ENCODE measurements at regions not wholly inside any gene's neighbourhood (a gene's known extent, or its start where the extent isn't known, plus 50 kb on each side); places are given as distances from the start of the nearest gene placed in this dataset.

DNA sequence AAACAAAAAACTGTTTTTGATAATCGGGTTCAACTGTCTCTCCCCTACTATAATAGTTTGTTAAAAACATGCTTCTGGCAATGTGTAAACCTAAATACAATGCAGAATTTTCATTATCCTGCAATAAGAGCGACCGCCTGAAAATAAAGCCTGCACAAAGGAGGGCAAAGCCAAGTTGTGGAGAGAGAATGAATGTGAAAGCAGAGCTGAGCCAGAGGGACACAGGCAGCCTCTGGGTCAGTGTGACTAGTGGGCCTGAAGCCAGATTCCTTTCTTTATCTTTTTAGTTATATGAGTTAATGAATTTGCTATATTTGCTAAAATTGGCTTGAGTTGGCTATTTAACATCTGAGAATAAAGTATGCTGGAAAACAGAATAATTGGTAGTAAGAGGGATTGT is 615.2 kb downstream of the PLA2G4A start:
- no peak for DNase-seq (ENCODE audit: low read depth)

DNA sequence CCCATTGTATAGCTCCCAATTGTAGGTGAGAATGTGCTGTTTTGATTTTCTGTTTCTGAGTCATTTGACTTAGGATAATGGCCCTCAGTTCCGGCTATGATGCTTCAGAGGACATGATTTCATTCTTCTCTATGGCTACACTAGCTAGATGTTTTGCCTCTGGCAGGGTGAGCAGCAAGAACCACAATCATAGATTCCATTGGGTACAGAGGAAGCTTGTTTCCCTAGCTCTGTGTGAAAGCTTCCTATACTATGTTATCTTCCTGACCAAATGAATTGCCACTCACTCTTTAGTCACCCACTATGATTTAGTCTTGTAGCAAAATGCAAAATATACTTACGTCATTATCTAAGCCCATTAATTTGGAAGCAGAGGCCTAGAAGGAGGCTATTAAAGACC is 616.3 kb downstream of the PLA2G4A start:
- no peak for DNase-seq (ENCODE audit: low read depth)

DNA sequence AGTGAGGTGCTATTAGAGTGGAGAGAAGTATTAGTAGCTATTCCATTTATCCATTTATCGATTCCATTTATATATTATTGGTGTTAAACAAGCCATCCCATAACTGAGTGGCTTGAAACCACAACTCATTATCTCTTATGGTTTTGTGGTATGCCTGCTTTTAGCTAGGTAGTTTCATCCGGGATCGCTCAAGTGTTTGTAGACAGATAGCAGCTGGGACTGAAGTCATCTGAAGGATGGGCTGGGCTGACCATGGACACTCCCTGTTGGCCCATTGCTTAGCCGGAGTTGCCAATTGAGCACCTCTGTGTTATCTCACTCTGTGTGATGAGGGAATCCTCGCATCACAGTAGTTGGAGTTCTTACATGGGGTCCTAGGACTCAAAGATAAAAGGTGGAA is 622.5 kb downstream of the PLA2G4A start:
- no peak for DNase-seq (ENCODE audit: low read depth)

DNA sequence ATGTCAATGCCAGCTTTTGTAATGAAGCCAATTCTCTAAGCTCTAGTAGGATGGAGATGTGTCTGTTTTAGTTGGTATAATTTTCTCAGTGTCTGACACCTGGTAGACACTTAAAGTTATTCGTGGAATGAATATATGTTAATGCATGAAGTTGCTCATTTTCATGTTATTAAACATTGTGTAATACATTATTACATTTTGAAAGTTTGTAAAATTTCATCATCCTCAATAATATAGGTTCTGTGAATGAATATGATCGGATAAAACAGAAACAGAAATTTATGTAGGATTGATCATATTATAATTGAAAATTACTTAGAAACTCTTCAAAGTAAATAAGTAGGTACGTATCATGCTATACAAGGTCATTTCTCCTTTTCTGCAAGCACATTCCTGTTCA is 625.3 kb downstream of the PLA2G4A start:
- DNase-seq (ENCODE audit: low read depth), result no peak

DNA sequence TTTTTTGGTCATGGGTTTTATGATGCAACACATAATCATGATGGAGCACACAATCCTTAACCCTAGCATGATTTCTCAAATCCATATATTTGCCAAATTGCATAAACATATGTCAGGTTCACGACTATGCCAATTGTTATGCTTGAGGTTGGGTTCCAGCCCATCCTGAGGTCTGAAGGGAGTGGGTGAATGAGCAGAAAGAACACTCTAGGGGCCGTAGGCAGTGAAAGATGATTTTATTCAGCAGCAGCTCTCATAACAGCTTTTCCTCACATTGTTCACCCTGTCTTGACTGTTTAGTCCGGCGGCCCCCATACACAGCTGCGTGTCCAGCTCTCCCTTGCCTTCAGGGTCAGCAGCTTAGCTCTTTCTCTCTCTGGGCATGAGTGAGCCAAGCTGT is 627.7 kb downstream of the PLA2G4A start:
- DNase-seq (ENCODE audit: low read depth), result no peak

DNA sequence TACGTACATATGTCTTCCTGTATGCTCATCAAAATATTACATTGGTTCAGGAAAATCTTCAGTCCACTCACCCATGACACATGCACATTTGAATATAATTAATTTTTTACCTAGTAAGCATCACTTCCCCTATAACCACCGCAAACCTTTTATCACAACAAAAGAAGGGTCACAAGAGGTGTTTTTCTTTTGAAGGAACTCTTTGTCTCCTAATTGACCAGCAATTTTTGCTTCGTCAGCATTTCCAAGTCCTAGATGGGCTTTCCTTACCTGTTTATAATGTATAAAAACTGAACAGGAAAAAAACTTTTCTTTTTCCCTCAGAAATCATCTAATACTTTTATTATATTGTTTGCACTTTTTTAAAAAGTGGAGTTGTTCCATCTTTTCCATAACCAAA is 631.3 kb downstream of the PLA2G4A start:
- DNase-seq (ENCODE audit: low read depth), result no peak

DNA sequence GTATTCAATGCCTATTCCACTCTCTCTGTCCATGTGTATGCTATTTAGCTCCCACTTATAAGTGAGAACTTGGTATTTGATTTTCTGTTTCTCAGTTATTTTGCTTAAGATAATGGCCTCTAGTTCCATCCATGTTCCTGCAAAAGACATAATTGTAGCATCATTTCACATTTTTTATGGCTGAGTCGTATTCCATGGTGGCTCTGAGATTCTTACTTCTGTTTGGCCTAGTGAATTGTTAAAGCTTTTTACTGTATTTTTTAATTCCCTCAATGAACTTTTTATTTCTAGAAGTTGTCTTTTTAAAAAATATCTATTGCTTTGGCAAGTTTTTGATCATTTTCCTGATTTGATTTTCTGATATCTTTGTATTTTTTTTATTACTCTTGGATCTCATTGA is 635.6 kb downstream of the PLA2G4A start:
- DNase-seq (ENCODE audit: low read depth), result no peak

DNA sequence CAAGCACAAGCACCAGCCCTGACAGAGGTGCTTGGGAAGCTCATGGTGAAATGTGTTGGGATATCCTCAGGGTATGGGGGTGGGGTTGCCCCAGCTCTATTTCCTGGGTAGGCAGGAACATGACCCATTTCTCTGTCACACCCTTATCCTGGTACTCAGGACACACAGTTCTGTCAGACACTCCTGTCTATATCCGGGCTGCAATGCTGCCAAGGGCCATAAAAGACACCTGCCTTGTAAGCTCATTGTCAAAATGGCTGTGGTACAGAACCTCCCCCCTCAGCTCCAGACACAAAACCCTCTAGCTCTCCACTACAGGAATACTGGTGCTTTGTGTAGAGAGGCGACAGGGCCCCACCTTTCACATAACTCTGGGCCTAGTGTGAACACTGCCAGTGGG is 636.7 kb downstream of the PLA2G4A start:
- DNase-seq (ENCODE audit: low read depth), result no peak

DNA sequence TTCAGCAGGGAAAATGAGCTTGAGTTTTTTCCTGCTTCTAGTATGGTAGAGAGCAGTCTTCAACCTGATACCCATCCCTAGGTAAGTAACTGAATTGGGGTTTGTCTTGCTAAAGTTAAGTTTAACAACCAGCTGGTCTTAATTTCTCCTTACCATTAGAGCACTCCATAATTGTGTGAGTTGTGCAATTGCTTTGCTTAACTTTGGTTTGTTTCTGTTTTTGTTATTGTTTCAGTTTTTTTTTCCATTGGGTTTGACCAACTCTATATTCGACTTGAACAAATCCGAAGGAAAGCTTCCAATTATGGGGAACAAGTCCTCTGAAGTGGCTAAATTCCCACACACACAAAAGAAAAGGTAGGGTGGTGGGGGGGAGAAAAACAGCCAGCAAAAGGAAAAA is 641.1 kb downstream of the PLA2G4A start:
- DNase-seq (ENCODE audit: low read depth), result no peak

DNA sequence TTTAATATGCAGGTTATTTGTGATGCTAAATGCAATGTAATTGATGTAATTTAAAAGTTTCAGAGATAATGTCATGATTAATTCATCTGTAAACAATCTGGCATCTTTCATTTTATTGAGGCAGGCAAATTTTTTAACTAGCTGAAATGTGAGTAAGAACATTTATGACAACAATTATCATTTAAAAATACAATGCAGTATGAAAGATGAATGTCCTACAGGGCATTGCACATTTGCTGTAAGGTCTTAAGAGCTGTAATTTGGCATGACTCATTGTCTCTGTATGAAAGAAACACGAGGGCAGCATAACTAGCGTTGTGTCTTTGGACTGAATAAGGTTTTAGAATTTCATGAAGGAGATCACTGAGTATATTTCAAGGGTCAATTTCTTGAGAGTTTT is 642.8 kb downstream of the PLA2G4A start:
- peak; percentile 30 for DNase-seq (ENCODE audit: low read depth)

DNA sequence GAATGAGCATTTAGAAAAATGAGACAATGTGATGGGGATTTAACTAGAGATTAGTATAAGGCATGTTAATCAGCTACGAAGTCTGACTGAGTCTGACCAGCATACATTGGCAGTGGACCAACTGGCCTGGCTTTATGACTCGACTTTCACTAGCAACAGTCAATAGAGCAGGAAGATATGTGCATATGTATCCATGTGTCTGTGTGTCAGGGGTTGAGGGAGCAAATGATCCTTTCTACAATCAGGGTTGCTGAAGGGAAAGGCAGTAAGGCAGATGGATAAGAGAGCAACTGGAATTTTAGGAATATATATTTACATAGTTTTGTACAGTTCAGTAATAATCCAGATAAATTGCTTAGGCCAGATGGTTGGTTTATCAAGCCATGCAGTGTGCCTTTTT is 645.6 kb downstream of the PLA2G4A start:
- DNase-seq (ENCODE audit: low read depth), result peak; percentile 63

DNA sequence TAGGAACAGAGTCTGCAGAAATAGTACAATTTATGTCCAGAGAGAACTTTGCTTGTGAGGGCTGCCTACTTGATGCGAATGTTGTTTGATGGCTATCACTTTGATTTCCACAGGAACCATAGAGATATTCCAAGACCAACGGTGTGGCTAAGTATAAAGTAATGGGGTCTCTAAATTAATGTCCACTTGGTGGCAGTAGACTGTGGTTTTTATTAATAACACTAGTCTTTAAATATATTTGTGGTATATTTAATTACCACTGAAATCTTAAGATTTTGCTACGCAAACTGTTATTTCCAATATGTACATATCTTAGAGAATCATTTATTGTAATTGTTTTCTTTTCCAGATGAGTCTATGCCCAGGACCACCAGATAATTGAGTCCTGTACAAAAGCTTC is 647.9 kb downstream of the PLA2G4A start:
- peak; percentile 24 for DNase-seq (ENCODE audit: low read depth)

DNA sequence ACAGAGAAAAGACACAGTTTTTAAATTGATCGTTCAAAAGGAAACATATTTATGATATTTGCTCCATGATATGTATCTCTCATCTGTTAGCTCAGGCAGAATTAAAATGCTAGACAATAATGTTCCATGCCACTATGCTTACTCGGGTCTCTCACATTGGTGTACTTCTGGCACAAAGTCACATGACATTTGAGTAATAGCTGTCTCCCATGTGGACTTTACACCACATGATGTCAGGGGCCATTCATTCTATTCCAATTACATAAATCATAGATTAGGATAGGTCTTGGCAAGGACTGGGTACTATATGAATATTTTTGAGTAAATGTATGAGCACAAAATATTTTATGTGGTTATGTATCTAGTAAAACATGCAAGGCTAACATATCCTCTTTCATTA is 648.4 kb downstream of the PLA2G4A start:
- peak; percentile 22 for DNase-seq (ENCODE audit: low read depth)

DNA sequence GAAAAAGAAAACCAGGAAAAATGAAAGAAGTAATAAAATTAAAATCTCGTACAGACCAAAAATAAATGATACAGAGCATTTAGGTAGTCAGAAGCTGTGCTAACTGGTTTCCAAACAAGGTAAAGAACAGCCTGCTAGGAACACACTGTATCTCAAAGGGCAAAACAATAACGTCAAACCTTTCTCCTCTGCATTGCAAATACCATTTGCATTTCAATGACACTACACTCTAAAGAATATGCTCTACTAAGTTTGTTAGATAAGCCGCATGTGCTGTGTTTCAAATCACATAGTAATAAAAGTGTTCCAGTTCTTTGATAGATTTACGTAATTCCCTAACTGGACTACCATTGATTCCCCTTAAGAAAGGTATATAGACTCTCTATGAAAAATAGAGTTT is 648.8 kb downstream of the PLA2G4A start:
- no peak for DNase-seq (ENCODE audit: low read depth)

DNA sequence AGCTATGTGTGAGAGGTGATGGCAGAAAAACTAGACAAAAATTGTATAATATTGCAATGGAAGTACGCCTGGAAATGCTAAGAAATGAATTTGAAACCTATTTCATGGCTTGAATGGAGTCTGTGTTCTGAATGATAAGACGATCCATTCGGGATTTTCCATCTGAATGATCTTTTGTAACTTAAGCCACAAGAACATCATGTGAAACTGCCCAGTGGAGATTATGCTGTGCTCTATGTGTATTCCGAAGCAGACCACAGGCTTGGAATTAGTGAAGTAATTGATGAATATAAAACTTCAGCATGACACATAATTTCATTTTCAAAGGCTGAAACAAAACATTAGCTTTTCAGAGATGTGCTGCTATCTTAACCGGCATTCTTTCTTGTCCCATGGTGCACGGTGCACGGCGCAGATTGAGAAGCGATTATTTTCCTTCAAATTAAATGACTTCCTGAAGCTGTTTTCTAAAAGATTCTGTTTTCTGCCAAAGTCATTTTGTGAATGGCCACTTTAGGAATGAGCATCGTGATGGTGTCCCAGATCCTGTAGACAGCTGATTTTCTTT is 652.9 kb downstream of the PLA2G4A start:
- no peak for DNase-seq (ENCODE audit: low read depth)

DNA sequence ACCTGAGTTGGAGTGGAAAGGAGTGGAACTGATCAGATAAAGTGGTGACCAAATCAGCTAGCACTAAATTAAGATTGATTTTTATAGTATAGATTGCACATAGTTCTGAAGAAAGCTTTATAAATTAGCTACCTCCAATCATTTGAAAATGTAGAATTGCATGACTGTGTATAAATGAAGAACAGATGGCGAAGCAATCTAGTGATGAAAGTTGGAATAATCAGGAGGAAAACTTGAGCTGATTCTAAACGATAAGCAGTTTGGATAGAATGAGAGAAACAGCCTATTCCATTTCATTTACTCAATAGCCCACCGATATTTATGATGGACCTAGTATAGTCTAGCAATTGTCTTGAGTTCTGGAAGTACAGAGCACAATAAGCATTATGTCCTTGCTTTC is 661.5 kb downstream of the PLA2G4A start:
- no peak for DNase-seq (ENCODE audit: low read depth)

DNA sequence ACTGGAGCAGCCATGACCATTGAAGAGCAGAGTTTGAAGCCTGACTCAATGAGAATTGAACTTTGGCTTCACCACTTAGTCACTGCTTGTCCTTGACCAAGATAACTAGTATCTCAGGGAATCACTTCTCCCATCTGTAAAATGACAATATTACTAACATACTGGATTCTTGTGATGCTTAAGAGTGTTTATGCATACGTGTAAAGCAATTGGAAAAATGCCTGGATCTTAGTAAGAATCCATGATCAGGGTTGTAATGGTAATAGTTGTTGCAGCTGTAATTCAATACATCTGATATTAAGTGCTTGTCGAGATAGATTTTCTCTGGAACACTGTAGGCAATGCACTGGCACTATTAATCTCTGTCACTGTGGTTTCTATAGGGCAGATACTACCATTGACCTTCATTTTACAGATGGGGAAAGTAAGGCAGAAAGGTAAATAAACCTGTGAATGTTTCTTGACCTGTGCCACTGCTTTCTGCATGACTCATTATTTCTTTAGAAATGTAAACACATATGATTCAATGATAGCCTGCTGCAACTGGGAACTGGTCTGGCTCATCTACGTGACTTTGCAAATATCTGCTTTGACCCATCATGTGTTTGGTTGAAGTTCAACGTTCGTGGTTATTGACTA is 662.5 kb downstream of the PLA2G4A start:
- DNase-seq (ENCODE audit: low read depth), result peak; percentile 86

DNA sequence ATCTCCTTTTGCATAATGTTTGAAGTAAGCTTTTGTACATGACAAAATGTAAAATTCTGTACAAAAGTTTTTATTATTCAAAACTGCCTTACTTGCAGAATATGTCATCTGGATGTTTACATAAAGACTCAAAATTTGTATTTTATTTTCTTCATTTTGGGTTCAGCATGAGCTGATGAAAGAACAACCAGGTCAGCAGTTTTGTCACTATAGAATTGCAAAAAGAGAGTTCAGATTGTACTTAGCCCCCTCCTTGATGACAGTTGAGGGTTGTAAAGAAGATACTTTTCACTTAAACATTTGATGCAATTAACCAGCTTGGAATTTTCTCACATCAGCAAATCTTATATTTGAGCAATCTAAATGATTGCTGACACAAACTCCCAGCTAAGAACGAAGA is 669.3 kb downstream of the PLA2G4A start:
- no peak for DNase-seq (ENCODE audit: low read depth)

DNA sequence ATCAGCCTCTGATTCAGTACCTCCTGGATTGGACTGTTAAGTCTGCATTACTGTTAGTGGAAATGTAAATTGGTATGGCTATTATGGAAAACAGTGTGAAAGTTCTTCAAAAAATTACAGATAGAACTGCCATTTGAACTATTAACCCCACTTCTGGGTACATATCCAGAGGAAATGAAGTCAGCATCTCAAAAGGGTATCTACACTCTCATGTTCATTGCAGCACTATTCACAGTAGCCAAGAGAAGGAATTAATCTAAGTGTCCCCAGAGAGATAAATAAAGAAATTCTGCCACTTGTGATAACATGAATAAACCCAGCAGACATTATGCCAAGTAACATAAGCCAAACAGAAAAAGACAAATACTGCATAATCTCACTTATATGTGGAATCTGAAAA is 676.0 kb downstream of the PLA2G4A start:
- no peak for DNase-seq (ENCODE audit: low read depth)

DNA sequence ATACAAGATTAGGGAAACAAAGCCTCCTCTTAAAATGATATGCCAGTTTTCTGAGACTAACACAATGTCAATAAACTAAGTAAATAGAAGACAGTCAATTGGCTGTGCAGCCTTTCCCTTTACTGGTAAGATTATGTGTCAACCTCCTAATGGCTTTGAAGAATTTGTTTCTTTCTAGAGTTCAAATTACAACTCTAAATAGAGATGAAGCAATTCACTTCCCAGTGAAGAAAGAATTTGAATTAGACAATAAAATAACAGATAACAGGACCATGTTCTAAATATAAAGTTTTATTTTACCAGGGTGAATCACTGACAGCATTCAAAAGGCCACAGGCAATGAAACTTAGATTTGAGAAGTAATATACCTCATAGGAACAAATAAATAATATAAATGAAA is 680.3 kb downstream of the PLA2G4A start:
- DNase-seq (ENCODE audit: low read depth), result peak; percentile 34

DNA sequence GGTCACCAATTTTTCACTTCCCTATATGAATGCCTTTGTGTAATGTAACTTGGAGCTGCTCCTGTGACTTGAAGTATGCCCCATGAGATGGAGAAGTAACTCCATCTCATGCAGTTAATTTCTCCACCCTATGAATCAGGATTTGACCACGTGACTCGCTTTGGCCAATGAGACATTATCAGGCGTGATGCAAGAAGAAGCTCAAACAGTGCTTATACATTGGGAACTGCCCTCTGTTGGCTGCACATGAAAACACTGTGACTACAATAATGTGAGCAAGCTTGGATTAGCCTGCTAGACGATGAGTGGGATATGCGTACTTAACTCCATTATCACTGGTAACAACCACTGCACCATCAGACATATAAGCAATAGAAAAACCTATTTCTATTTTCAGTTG is 684.4 kb downstream of the PLA2G4A start:
- DNase-seq (ENCODE audit: low read depth), result peak; percentile 9

DNA sequence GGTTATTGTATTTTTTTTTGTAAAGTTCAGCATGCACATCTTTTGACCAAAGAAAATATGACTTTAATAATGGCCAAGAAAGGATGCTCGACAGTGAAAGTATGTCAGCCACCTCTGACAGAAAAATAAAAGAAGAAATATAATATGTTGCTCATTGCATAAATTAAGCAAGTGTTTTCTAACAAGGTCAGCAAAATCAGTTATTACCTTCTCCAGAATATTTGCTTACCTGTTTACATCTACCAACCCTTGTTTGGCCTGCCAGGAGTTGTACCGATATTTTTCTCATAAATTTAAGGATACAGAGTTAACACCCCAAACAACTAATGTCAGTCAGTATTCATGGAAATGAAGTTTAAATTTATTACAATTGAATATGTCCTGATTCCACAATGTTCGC is 685.4 kb downstream of the PLA2G4A start:
- no peak for DNase-seq (ENCODE audit: low read depth)

DNA sequence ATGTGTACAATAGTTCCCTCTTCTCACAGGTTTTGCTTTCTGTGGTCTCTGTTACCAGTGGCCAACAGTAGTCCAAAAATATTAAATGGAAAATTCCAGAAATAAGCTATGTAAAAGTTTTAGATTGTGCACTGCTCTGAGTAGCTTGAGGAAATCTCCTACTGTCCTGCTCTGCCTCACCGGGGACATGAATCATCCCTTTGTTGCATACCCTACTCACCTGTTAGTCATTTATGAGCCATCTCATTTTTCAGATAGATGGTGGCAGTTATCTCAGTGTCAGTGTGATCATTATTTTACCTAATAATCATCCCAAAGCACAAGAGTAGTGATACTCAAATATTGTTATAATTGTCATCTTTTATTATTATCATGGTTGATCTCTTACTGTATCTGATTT is 688.1 kb downstream of the PLA2G4A start:
- no peak for DNase-seq (ENCODE audit: low read depth)

DNA sequence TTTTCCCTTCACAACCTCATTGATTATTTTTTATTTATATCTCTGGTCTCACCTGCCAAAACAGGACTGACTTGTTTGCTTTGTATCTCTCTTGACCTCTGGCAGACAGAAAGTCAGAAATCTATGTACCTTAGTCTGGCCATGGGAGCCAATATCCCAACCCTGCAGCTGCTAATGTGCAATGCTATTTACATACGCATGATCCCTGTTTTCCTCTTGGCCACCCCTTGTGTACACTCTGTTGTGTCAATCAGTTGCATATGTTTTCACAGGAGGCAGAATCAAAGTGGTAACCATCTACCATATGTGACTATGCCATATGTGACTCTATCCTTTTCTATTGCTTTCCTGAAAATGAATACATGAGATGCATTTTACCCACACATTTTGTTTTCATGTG is 688.8 kb downstream of the PLA2G4A start:
- no peak for DNase-seq (ENCODE audit: low read depth)

DNA sequence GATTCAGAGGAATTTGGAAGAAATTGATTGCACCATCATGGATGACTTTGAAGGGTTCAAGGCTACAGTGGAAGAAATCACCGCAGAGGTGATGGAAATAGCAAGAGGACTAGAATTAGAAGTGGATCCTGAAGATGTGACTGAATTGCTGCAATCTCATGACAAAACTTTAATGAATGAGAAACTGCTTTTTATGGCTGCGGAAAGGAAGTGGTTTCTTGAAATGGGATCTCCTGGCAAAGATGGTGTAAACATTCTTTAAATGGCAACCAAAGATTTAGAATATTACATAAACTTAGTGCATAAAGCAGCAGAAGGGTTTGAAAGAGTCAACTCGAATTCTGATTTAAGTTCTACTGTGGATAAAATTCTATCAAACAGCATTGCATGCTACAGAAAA is 698.6 kb downstream of the PLA2G4A start:
- DNase-seq (ENCODE audit: low read depth), result peak; percentile 7

Measured in iris pigment epithelial cell (primary cell).